K562 (cell line): ENCODE measurements at regions not wholly inside any gene's neighbourhood (a gene's known extent, or its start where the extent isn't known, plus 50 kb on each side); places are given as distances from the start of the nearest gene placed in this dataset.

Source experiments
- ATAC-seq: fragments of 200-7000 bp; cut with Tn5 transposase; 3 replicates; pipeline ENCODE4 v1.9.1; 2020; ENCODE audit warnings: moderate library complexity
- BruUV-seq: library from RNA; stranded (reverse); fragments of 400-500 nt; replicated peaks from 2 replicates; lab custom pipeline; 2021; lab: Mats Ljungman, UMichigan
- CTCF ChIA-PET: fragments of 300-600 bp; formaldehyde crosslinking; extraction: SDS; loops from one replicate; lab custom pipeline; 2021; ENCODE audit warnings: low intra/inter-chr PET ratio; lab: Yijun Ruan, JAX
- POLR2A ChIA-PET: fragments of 300-600, 350-650 bp; sonication (Branson Sonifier 250); formaldehyde crosslinking; extraction: SDS; loops from one replicate; lab custom pipeline; 2021; ENCODE audit warnings: antibody characterized with exemption, inconsistent platforms; lab: Yijun Ruan, JAX
- DNase-seq, 4 experiments: peaks; one replicate each; pipeline versions ENCODE4 v3.0.0 to v3.0.0-alpha.2; 2011 to 2018; ENCODE audit warnings: low spot score in 3 of 4, mixed read lengths in 3 of 4; ENCODE audit errors: extremely low read depth in 1 of 4
- FAIRE-seq: peaks from 2 replicates; lab custom pipeline; 2011; peaks lifted over from hg19 to GRCh38; lab: Jason Lieb, UNC
- H2AFZ ChIP-seq: 2 replicates; pipeline ENCODE4 v1.6.0; 2011; ENCODE audit warnings: low read depth, low read length, control low read depth, inconsistent platforms
- H3K27ac ChIP-seq: fragments of 200-600 bp; 3 replicates; pipeline ENCODE4 v1.8.0; 2011; ENCODE audit warnings: low read depth, mild to moderate bottlenecking, control low read depth, inconsistent platforms, low read length, moderate library complexity, mixed read lengths; ENCODE audit errors: extremely low read depth
- H3K27me3 ChIP-seq, 2 experiments: fragments of 300-600 bp in 1 of 2; 2 replicates in 1 of 2; 3 replicates in 1 of 2; pipeline versions ENCODE4 v1.6.0 to v1.8.0; 2011; ENCODE audit warnings: inconsistent platforms in 2 of 2, low read length in 2 of 2, mild to moderate bottlenecking in 1 of 2, mixed read lengths in 1 of 2, moderate library complexity in 1 of 2; ENCODE audit not compliant: control insufficient read depth in 2 of 2, insufficient read depth in 2 of 2
- H3K36me3 ChIP-seq: fragments of 300-600 bp; 3 replicates; pipeline ENCODE4 v1.8.0; 2011; ENCODE audit warnings: mild to moderate bottlenecking, low read length, inconsistent platforms; ENCODE audit not compliant: control insufficient read depth, insufficient read depth
- H3K4me1 ChIP-seq, 2 experiments: fragments of 200-600 bp in 1 of 2; replicated peaks in 1 of 2; 2 replicates in 1 of 2; 3 replicates in 1 of 2; pipeline versions ENCODE4 v1.5.1 to v1.8.0; 2011; ENCODE audit warnings: inconsistent platforms in 2 of 2, low read length in 2 of 2, mild to moderate bottlenecking in 1 of 2, mixed read lengths in 1 of 2, moderate library complexity in 1 of 2; ENCODE audit not compliant: control insufficient read depth in 2 of 2, insufficient read depth in 2 of 2
- H3K4me2 ChIP-seq: 2 replicates; pipeline ENCODE4 v1.6.1; 2011; ENCODE audit warnings: low read length, control low read depth, inconsistent platforms, mixed read lengths; ENCODE audit not compliant: insufficient read depth
- H3K4me3 ChIP-seq: fragments of 200-600 bp; sonication (generic), shearing (Covaris generic); 2 replicates; pipeline ENCODE4 v1.5.1; 2016; ENCODE audit warnings: control low read depth, inconsistent platforms
- H3K79me2 ChIP-seq: fragments of 200-600 bp; 3 replicates; pipeline ENCODE4 v1.8.0; 2011; ENCODE audit warnings: low read length, inconsistent platforms; ENCODE audit not compliant: control insufficient read depth, insufficient read depth
- H3K9ac ChIP-seq, 2 experiments: 2 replicates each; pipeline versions ENCODE4 v1.6.0 to v1.6.1; 2011; ENCODE audit warnings: low read depth in 2 of 2, low read length in 2 of 2, control low read depth in 1 of 2, inconsistent platforms in 1 of 2, mild to moderate bottlenecking in 1 of 2, mixed read lengths in 1 of 2; ENCODE audit not compliant: insufficient read depth in 1 of 2
- H3K9me1 ChIP-seq: one replicate; pipeline ENCODE4 v1.6.0; 2011; ENCODE audit warnings: inconsistent platforms, mild to moderate bottlenecking, low read length, moderate library complexity; ENCODE audit not compliant: control insufficient read depth, insufficient read depth
- H3K9me3 ChIP-seq: replicated peaks from 2 replicates; pipeline ENCODE4 v1.5.1; 2011; ENCODE audit warnings: low read depth, low read length, inconsistent platforms; ENCODE audit not compliant: control insufficient read depth, insufficient read depth
- H4K20me1 ChIP-seq: replicated peaks from 2 replicates; pipeline ENCODE4 v1.6.1; 2011; ENCODE audit warnings: low read length, inconsistent platforms, mixed read lengths; ENCODE audit not compliant: control insufficient read depth, insufficient read depth
- CHD1 ChIP-seq: fragments of 200-600 bp; sonication (generic); IDR thresholded peaks from one replicate; pipeline ENCODE4 v1.6.1; 2012; ENCODE audit warnings: mild to moderate bottlenecking, moderate library complexity, low read length, inconsistent platforms
- CLOCK ChIP-seq: fragments of 250-450 bp; sonication (Bioruptor Pico); IDR thresholded peaks from 2 replicates; pipeline ENCODE4 v1.4.0; 2020; ENCODE audit warnings: mild to moderate bottlenecking, moderate library complexity, borderline replicate concordance
- CREB3 ChIP-seq: fragments of 450-650 bp; conservative IDR thresholded peaks from 2 replicates; pipeline ENCODE4 v1.6.1; 2016; ENCODE audit warnings: missing genetic modification characterization, low read depth, mild to moderate bottlenecking, missing compliant biosample characterization, moderate library complexity
- ELK3 ChIP-seq: fragments of 450-650 bp; formaldehyde crosslinking; IDR thresholded peaks from 2 replicates; pipeline ENCODE4 v1.4.0; 2020; ENCODE audit warnings: mild to moderate bottlenecking
- GATA2 ChIP-seq: sonication (generic); formaldehyde crosslinking; IDR thresholded peaks from 2 replicates; pipeline ENCODE4 v1.4.0; 2020; ENCODE audit warnings: mild to moderate bottlenecking, missing genetic modification reagents
- KAT8 ChIP-seq: fragments of 450-650 bp; IDR thresholded peaks from 2 replicates; pipeline ENCODE4 v1.6.1; 2016; ENCODE audit warnings: low read depth, mild to moderate bottlenecking
- MAX ChIP-seq: sonication (generic); formaldehyde crosslinking; IDR thresholded peaks from 2 replicates; pipeline ENCODE4 v1.9.0; 2022; ENCODE audit warnings: mild to moderate bottlenecking, missing genetic modification reagents
- MNT ChIP-seq, 2 experiments: fragments of 450-650 bp; conservative IDR thresholded peaks; 2 replicates each; pipeline ENCODE4 v1.6.1; 2017; ENCODE audit warnings: mild to moderate bottlenecking in 2 of 2, moderate library complexity in 2 of 2
- MXD1 ChIP-seq: fragments of 250-450 bp; sonication (Bioruptor Pico); IDR thresholded peaks from 2 replicates; pipeline ENCODE4 v1.8.0; 2021; ENCODE audit warnings: borderline replicate concordance, mild to moderate bottlenecking, moderate library complexity; ENCODE audit not compliant: poor library complexity, severe bottlenecking
- TFE3 ChIP-seq: fragments of 450-650 bp; formaldehyde crosslinking; IDR thresholded peaks from 2 replicates; pipeline ENCODE4 v1.4.0; 2020; ENCODE audit warnings: mild to moderate bottlenecking, mixed read lengths
- THAP7 ChIP-seq: fragments of 250-450 bp; sonication (Bioruptor Pico); IDR thresholded peaks from 2 replicates; pipeline ENCODE4 v1.5.0; 2021
- WGBS: fragments of 100-300 bp; shearing (Covaris generic); methylation state at CpG from one replicate; pipeline ENCODE4 v1.1.6; 2016; ENCODE audit warnings: low coverage, mixed read lengths; ENCODE audit not compliant: insufficient coverage; ENCODE audit errors: missing lambda C conversion rate; 5-methylcytosine and 5-hydroxymethylcytosine counted together
- in situ Hi-C: fragments of 300-500 bp; cut with MboI; formaldehyde crosslinking; loops from 4 replicates; pipeline ENCODE4 v1.15.0; 2018; ENCODE audit warnings: inconsistent platforms, mixed read lengths
- intact Hi-C: fragments of 100-400 bp; cut with micrococcal nuclease; formaldehyde crosslinking; loops from 2 replicates; pipeline ENCODE4 v1.14.2; 2022

GRCh38 chr1:177891809-177892208 lies 78.0 kb downstream of the SEC16B start:
- no peak overlapping the region for H3K4me2 ChIP-seq
- ATAC-seq (no peak), DNase-seq (no peak), FAIRE-seq (no peak)
- H3K27ac ChIP-seq, result no peak overlapping the region
- in situ Hi-C loops (no loop called here), intact Hi-C loops (no loop called here)
- ChIA-PET CTCF (no interaction called here), POLR2A (no interaction called here)
- 0% methylated on average over 1 of the region's 1 CpG for WGBS
- BruUV-seq, result no TSS peak
- no peak overlapping the region for H3K9ac ChIP-seq
- H3K4me3 ChIP-seq, result no peak overlapping the region
- H3K9me3 ChIP-seq, result no peaks in the 10 kb centered on the region; the same call in 1 of the 2 replicates
- H2AFZ ChIP-seq, result no peak overlapping the region
- no peaks in the 10 kb centered on the region for H3K79me2 ChIP-seq
- H3K27me3 ChIP-seq, result no peaks in the 10 kb centered on the region
- TF ChIP-seq THAP7 (no peak), GATA2 (CRISPR knock-in tag) (no peak), MAX (CRISPR knock-in tag) (no peak), ELK3 (CRISPR knock-in tag) (no peak), CREB3 (tag) (no peak), TFE3 (CRISPR knock-in tag) (no peak), CLOCK (CRISPR knock-in tag) (no peak), CHD1 (no peak), MNT (conservative IDR thresholded peaks at IDR 0.05) (no peak), KAT8 (no peak), MXD1 (no peak)
- H3K4me1 ChIP-seq, result no peaks in the 10 kb centered on the region
- H3K9me1 ChIP-seq, result no peaks in the 10 kb centered on the region
- H3K36me3 ChIP-seq, result no peaks in the 10 kb centered on the region
- H4K20me1 ChIP-seq, result no peaks in the 10 kb centered on the region
